Activated T-helper 1 cell treated with Interleukin-2 at 50 U/mL for 16 hours (primary cell): ENCODE measurements at regions not wholly inside any gene's neighbourhood (a gene's known extent, or its start where the extent isn't known, plus 50 kb on each side); places are given as distances from the start of the nearest gene placed in this dataset.
"Not testable (repeated sequence)": the region's sequence is repeated elsewhere in the genome, so short reads cannot be mapped to it uniquely, and the experiment has no call there.

ENCODE experiments used
- DNase-seq: peaks from one replicate; pipeline ENCODE4 v3.0.0-alpha.2; 2020; ENCODE audit warnings: low read depth

GRCh38 chr6:140661691-140662090, 1287.2 kb upstream of the CITED2 start:
- DNase-seq: no peak

GRCh38 chr6:140660295-140660694, 1285.8 kb upstream of the CITED2 start:
- no peak for DNase-seq

- DNase-seq: no peak
Observed at GRCh38 chr6:140653972-140654371, 1279.5 kb upstream of the CITED2 start.

- DNase-seq: no peak
Observed at GRCh38 chr6:140653506-140653905, 1279.1 kb upstream of the CITED2 start.

GRCh38 chr6:140649502-140649901, 1275.1 kb upstream of the CITED2 start:
- not testable (repeated sequence) for DNase-seq

- not testable (repeated sequence) for DNase-seq
Observed at GRCh38 chr6:140647322-140647721, 1272.9 kb upstream of the CITED2 start.

GRCh38 chr6:140644017-140644416, 1269.6 kb upstream of the CITED2 start:
- DNase-seq: no peak

- no peak for DNase-seq
Observed at GRCh38 chr6:140641412-140641811, 1267.0 kb upstream of the CITED2 start.

- DNase-seq: no peak
Observed at GRCh38 chr6:140636908-140637402, 1262.5 kb upstream of the CITED2 start.

- DNase-seq: no peak
Observed at GRCh38 chr6:140636271-140636907, 1261.9 kb upstream of the CITED2 start.

GRCh38 chr6:140627002-140627401, 1252.6 kb upstream of the CITED2 start:
- DNase-seq: no peak

GRCh38 chr6:140623498-140623897, 1249.0 kb upstream of the CITED2 start:
- DNase-seq: no peak

- DNase-seq: no peak
Observed at GRCh38 chr6:140620496-140620895, 1246.0 kb upstream of the CITED2 start.

- no peak for DNase-seq
Observed at GRCh38 chr6:140609956-140610355, 1235.5 kb upstream of the CITED2 start.

- DNase-seq: no peak
Observed at GRCh38 chr6:140609321-140609720, 1234.9 kb upstream of the CITED2 start.

- DNase-seq: no peak
Observed at GRCh38 chr6:140604786-140605185, 1230.3 kb upstream of the CITED2 start.

GRCh38 chr6:140602431-140603248, 1228.2 kb upstream of the CITED2 start:
- no peak for DNase-seq

- no peak for DNase-seq
Observed at GRCh38 chr6:140601021-140601808, 1226.8 kb upstream of the CITED2 start.

- no peak for DNase-seq
Observed at GRCh38 chr6:140599916-140600315, 1225.5 kb upstream of the CITED2 start.

GRCh38 chr6:140597181-140597580, 1222.7 kb upstream of the CITED2 start:
- DNase-seq: no peak

GRCh38 chr6:140594806-140595128, 1220.3 kb upstream of the CITED2 start:
- no peak for DNase-seq

- no peak for DNase-seq
Observed at GRCh38 chr6:140592877-140593276, 1218.4 kb upstream of the CITED2 start.

GRCh38 chr6:140590641-140591040, 1216.2 kb upstream of the CITED2 start:
- DNase-seq: no peak
